Mucosa of descending colon (tissue), 3 donors: ENCODE measurements at regions not wholly inside any gene's neighbourhood (a gene's known extent, or its start where the extent isn't known, plus 50 kb on each side); places are given as distances from the start of the nearest gene placed in this dataset.
"Not testable (repeated sequence)": the region's sequence is repeated elsewhere in the genome, so short reads cannot be mapped to it uniquely, and the experiment has no call there.

Source experiments
- ATAC-seq: fragments of 200-7000 bp; cut with Tn5 transposase; one replicate; pipeline ENCODE4 v1.9.1; 2020; ENCODE audit warnings: mild to moderate bottlenecking, moderate library complexity
- DNase-seq, 3 donors: peaks; one replicate each; pipeline ENCODE4 v3.0.0-alpha.2; 2020
- H3K36me3 ChIP-seq: fragments of 200-600 bp; one replicate; pipeline ENCODE4 v1.8.0; 2021; ENCODE audit warnings: low read depth, mild to moderate bottlenecking
- H3K4me1 ChIP-seq: fragments of 200-600 bp; one replicate; pipeline ENCODE4 v1.8.0; 2021; ENCODE audit warnings: low read depth, mild to moderate bottlenecking
- H3K4me3 ChIP-seq: fragments of 200-600 bp; one replicate; pipeline ENCODE4 v1.8.0; 2021; ENCODE audit warnings: mild to moderate bottlenecking
- H3K9me3 ChIP-seq: fragments of 200-600 bp; one replicate; pipeline ENCODE4 v1.8.0; 2021; ENCODE audit warnings: mild to moderate bottlenecking
- intact Hi-C, 2 donors: fragments of 100-400 bp; cut with DNase I in 1 of 2; cut with micrococcal nuclease in 1 of 2; formaldehyde crosslinking; loops; one replicate each; pipeline versions ENCODE4 v1.11.0 to v1.11.1; 2022; cut with DNase I, micrococcal nuclease
- TF ChIP-seq, protein P1 (sequence below): fragments of 200-600 bp; IDR thresholded peaks from one replicate; pipeline ENCODE4 v1.8.0; 2022; ENCODE audit warnings: antibody characterized with exemption, mild to moderate bottlenecking
- donor health status: DM: no; HTN: no; CAD: no; lungs with moderate emphysema.
- donor health status: DM: no; HTN: no; CAD: no.
- donor health status: DM: no; HTN: yes; CAD: no.

DNA sequence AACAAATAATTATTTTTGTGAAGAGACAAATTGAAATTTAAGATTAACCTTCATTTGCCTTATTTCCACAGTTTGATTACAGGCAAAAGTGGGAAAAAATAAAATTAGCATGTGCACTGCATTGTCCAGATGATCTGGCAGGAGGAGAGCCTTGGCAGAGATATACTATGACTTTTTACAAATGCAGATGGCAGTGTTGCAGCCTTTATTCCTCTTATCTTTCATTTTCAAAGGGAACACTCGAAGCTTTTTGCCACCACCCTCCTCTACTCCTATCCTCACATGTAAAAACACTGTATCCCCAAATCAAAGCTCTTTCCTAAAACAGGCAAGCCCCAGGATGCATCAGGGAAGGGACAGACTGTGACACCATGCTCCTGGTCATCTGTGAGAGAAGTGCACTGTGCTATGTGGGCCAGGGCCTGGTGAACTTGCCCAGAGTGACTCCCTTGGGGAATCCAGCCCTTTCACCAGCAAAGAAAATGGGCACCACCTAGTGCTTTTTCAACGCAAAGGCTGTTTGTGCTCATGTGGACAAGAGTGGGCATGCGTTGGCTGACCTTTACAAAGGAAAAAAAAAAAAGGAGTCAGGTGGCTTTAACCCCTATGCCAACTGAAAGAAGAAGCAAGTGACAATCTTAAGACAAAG lies 74.7 kb upstream of the ETAA1 start:
- TF ChIP-seq, protein P1, sequence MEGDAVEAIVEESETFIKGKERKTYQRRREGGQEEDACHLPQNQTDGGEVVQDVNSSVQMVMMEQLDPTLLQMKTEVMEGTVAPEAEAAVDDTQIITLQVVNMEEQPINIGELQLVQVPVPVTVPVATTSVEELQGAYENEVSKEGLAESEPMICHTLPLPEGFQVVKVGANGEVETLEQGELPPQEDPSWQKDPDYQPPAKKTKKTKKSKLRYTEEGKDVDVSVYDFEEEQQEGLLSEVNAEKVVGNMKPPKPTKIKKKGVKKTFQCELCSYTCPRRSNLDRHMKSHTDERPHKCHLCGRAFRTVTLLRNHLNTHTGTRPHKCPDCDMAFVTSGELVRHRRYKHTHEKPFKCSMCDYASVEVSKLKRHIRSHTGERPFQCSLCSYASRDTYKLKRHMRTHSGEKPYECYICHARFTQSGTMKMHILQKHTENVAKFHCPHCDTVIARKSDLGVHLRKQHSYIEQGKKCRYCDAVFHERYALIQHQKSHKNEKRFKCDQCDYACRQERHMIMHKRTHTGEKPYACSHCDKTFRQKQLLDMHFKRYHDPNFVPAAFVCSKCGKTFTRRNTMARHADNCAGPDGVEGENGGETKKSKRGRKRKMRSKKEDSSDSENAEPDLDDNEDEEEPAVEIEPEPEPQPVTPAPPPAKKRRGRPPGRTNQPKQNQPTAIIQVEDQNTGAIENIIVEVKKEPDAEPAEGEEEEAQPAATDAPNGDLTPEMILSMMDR: no peak
- peak; percentile 50 for ATAC-seq
- no peak overlapping the region for H3K4me3 ChIP-seq
- intact Hi-C loops: no loop called here
- H3K4me1 ChIP-seq: no peaks in the 10 kb centered on the region
- H3K36me3 ChIP-seq: no peaks in the 10 kb centered on the region
- H3K9me3 ChIP-seq: no peaks in the 10 kb centered on the region
- peak in 1 of 3 donors; percentile 10 for DNase-seq

DNA sequence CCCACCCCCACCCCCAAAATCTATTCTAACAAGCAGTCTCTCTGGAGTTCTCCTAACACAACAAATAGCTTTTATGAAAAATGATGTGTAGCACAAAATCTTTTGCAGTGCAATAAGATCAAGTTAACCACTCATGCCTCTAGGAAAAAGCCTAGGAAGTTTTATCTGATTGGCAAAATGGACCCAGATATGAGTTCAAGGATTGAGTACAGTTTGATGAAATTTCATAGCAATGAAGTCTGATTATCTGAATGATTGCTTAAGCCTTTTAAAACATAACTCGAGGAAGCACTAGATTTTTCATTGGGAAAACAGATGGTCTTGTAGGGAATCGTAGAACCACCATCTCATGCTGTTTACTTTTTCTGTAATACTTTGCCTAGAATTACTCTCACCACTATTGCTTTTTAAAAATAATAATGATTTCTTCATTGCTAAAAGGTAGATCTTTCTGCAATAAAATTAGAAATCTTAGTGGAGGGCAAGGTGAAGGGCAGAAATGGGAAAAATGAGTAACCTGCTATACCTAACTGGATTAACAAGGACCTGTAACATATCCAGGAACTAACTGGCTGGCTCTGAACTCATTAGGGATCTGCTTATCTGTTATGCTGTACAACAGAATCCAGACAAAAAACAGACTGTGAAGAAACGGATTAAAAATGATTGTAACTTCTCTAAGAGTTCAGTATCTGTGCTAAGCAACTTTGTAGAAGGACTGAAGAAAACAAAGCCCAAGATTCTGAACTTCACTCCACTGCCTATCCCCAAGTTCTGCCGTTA lies 73.7 kb upstream of the ETAA1 start:
- DNase-seq (no peak), ATAC-seq (no peak)
- no peaks in the 10 kb centered on the region for H3K4me1 ChIP-seq
- TF ChIP-seq, protein P1: no peak
- H3K36me3 ChIP-seq: no peaks in the 10 kb centered on the region
- H3K4me3 ChIP-seq: no peak overlapping the region
- H3K9me3 ChIP-seq: no peaks in the 10 kb centered on the region
- intact Hi-C loops: no loop called here

DNA sequence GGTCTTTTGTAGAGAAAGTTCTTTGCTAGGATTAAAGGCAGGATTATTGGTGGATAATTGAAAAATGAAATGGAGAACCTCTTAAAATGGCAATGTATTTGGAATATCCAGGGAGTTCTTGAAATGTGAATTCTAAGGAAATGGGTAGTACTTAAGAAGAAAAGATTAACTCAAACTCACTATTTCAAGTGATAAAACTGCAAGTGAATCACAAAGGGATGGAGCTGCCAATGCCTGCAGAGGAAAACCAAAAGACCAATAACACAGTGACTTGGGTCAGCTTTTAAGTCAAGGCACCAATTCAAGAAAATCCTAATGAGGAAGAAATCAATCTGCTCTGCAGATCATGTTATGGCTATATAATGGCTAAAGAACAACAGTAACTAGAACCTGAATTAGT lies 67.6 kb upstream of the ETAA1 start:
- no peak for DNase-seq
- intact Hi-C loops: no loop called here
- no peaks in the 10 kb centered on the region for H3K4me1 ChIP-seq
- TF ChIP-seq, protein P1: no peak
- H3K4me3 ChIP-seq: no peak overlapping the region
- no peaks in the 10 kb centered on the region for H3K36me3 ChIP-seq
- H3K9me3 ChIP-seq: no peaks in the 10 kb centered on the region
- ATAC-seq: no peak

DNA sequence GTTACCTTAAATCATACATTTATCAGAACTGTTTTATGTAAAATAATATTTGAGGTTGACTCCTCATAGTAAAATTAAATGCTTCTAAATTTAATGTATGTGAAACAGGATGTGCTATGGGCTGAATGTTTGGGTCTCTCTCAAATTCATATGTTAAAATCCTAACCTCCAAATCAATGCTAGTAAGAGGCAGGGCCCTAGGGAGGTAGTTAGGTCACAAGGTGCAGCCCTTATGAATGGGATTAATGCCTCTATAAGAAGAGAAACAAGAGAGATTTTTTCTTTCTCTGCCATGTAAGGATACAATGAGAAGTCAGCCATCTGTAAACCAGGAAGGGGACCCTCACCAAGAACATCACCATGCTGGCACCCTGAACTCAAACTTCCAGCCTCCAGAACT lies 67.2 kb upstream of the ETAA1 start:
- TF ChIP-seq, protein P1: no peak
- H3K36me3 ChIP-seq: no peaks in the 10 kb centered on the region
- no peaks in the 10 kb centered on the region for H3K9me3 ChIP-seq
- ATAC-seq (no peak), DNase-seq (no peak)
- intact Hi-C loops: no loop called here
- no peak overlapping the region for H3K4me3 ChIP-seq
- no peaks in the 10 kb centered on the region for H3K4me1 ChIP-seq

DNA sequence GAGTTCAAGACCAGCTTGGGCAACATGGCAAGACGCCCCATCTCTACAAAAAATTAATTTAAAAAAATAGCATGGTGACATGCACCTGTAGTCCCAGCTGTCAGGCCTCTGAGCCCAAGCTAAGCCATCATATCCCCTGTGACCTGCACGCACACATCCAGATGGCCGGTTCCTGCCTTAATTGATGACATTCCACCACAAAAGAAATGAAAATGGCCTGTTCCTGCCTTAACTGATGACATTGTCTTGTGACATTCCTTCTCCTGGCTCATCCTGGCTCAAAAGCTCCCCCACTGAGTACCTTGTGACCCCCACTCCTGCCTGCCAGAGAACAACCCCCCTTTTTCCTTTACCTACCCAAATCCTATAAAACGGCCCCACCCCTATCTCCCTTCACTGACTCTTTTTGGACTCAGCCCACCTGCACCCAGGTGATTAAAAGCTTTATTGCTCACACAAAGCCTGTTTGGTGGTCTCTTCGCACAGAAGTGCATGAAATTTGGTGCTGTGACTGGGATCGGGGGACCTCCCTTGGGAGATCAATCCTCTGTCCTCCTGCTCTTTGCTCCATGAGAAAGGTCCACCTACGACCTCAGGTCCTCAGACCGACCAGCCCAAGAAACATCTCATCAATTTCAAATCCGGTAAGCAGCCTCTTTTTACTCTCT lies 65.6 kb upstream of the ETAA1 start:
- H3K4me3 ChIP-seq, H3K4me1 ChIP-seq, H3K36me3 ChIP-seq, DNase-seq, ATAC-seq, intact Hi-C loops, H3K9me3 ChIP-seq: not testable (repeated sequence)

DNA sequence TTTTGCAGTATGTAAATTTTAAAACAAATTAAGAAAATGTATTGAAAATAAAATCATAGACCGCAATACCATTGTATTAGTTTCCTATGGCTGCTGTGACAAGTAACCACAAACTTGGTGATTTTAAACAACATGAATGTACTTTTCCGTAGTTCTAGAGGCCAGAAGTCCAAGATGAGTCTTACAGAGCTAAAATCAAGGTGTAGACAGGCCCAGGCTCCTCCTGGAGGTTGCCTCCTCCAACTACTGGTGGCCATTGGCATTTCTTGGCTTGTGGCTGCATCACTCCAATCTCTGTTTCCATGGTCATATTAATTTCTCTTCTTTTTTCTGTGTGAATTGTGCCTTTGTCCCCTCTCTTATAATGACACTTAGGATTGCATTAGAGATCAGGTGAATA lies 59.2 kb upstream of the ETAA1 start:
- Histone ChIP-seq H3K4me3 (no peak overlapping the region), H3K9me3 (no peaks in the 10 kb centered on the region), H3K36me3 (no peaks in the 10 kb centered on the region), H3K4me1 (no peaks in the 10 kb centered on the region)
- TF ChIP-seq, protein P1: no peak
- DNase-seq (no peak), ATAC-seq (no peak)
- intact Hi-C loops: no loop called here
